Activated B cell treated with CpG ODN at 0.5 μM for 24 hours (primary cell): ENCODE measurements at regions not wholly inside any gene's neighbourhood (a gene's known extent, or its start where the extent isn't known, plus 50 kb on each side); places are given as distances from the start of the nearest gene placed in this dataset.

Experiments used
- ATAC-seq: fragments of 200-7000 bp; cut with Tn5 transposase; one replicate; pipeline ENCODE4 v1.10.0; 2021; ENCODE audit warnings: low read depth, mild to moderate bottlenecking, moderate library complexity
- CTCF ChIA-PET: fragments of 350-600 bp; sonication (Branson Sonifier 250); formaldehyde crosslinking; loops from one replicate; lab custom pipeline; 2021; ENCODE audit warnings: antibody characterized with exemption; lab: Charles Lee
- POLR2A ChIA-PET: fragments of 350-600 bp; sonication (Branson Sonifier 250); formaldehyde crosslinking; loops from one replicate; lab custom pipeline; 2021; ENCODE audit warnings: antibody characterized with exemption; lab: Charles Lee
- DNase-seq: peaks from one replicate; pipeline ENCODE4 v3.0.0; 2022
- H3K27ac Mint-ChIP-seq: one replicate; pipeline ENCODE4 v1.8.0; 2020; ENCODE audit warnings: mixed read lengths
- H3K27me3 Mint-ChIP-seq: one replicate; pipeline ENCODE4 v1.8.0; 2021; ENCODE audit warnings: mixed read lengths
- H3K36me3 Mint-ChIP-seq: one replicate; pipeline ENCODE4 v1.8.0; 2021; ENCODE audit warnings: low read depth, mixed read lengths
- H3K4me1 Mint-ChIP-seq: one replicate; pipeline ENCODE4 v1.8.0; 2021; ENCODE audit warnings: mixed read lengths
- H3K4me3 Mint-ChIP-seq: one replicate; pipeline ENCODE4 v1.8.0; 2020; ENCODE audit warnings: mild to moderate bottlenecking, mixed read lengths
- H3K9me3 Mint-ChIP-seq: one replicate; pipeline ENCODE4 v1.8.0; 2020; ENCODE audit warnings: mixed read lengths
- CTCF ChIP-seq: fragments of 200-600 bp; IDR thresholded peaks from one replicate; pipeline ENCODE4 v1.8.0; 2022; ENCODE audit warnings: antibody characterized with exemption, mild to moderate bottlenecking
- intact Hi-C: fragments of 100-400 bp; cut with micrococcal nuclease; formaldehyde crosslinking; loops from one replicate; pipeline ENCODE4 v1.15.1; 2024

GRCh38 chrX:45454290-45454689 lies 253.6 kb upstream of the DIPK2B start:
- H3K4me1 Mint-ChIP-seq: no peaks in the 10 kb centered on the region
- no peaks in the 10 kb centered on the region for H3K36me3 Mint-ChIP-seq
- H3K27ac Mint-ChIP-seq: no peak overlapping the region
- H3K4me3 Mint-ChIP-seq: no peak overlapping the region
- H3K27me3 Mint-ChIP-seq: peaks cover 8% of the 10 kb centered on the region
- no peaks in the 10 kb centered on the region for H3K9me3 Mint-ChIP-seq
- intact Hi-C loops: no loop called here
- DNase-seq (no peak), ATAC-seq (no peak)
- ChIA-PET CTCF (no interaction called here), POLR2A (no interaction called here)
- TF ChIP-seq CTCF: no peak

GRCh38 chrX:45449982-45450381 lies 249.3 kb upstream of the DIPK2B start:
- peaks cover 10% of the 10 kb centered on the region for H3K27me3 Mint-ChIP-seq
- ChIA-PET CTCF (no interaction called here), POLR2A (no interaction called here)
- no peak overlapping the region for H3K4me3 Mint-ChIP-seq
- H3K9me3 Mint-ChIP-seq: no peaks in the 10 kb centered on the region
- no peak overlapping the region for H3K27ac Mint-ChIP-seq
- no peak for TF ChIP-seq CTCF
- no peaks in the 10 kb centered on the region for H3K36me3 Mint-ChIP-seq
- ATAC-seq: no peak
- peaks cover 2% of the 10 kb centered on the region for H3K4me1 Mint-ChIP-seq
- no peak for DNase-seq
- intact Hi-C loops: no loop called here

- no peak for TF ChIP-seq CTCF
- ATAC-seq: no peak
- intact Hi-C loops: no loop called here
- no peak for DNase-seq
- Mint-ChIP-seq H3K27ac (no peak overlapping the region), H3K36me3 (no peaks in the 10 kb centered on the region), H3K27me3 (peaks cover 10% of the 10 kb centered on the region), H3K4me1 (peaks cover 2% of the 10 kb centered on the region), H3K4me3 (no peak overlapping the region), H3K9me3 (no peaks in the 10 kb centered on the region)
- ChIA-PET CTCF (no interaction called here), POLR2A (no interaction called here)
Measured at GRCh38 chrX:45447995-45448394, 247.3 kb upstream of the DIPK2B start.

- Mint-ChIP-seq H3K9me3 (no peaks in the 10 kb centered on the region), H3K4me3 (no peak overlapping the region), H3K27ac (no peak overlapping the region), H3K36me3 (no peaks in the 10 kb centered on the region), H3K4me1 (peaks cover 2% of the 10 kb centered on the region), H3K27me3 (peaks cover 10% of the 10 kb centered on the region)
- intact Hi-C loops: no loop called here
- ATAC-seq: no peak
- ChIA-PET CTCF (no interaction called here), POLR2A (no interaction called here)
- no peak for TF ChIP-seq CTCF
- DNase-seq: no peak
Measured at GRCh38 chrX:45447331-45447730, 246.7 kb upstream of the DIPK2B start.

GRCh38 chrX:45445745-45446412 lies 245.2 kb upstream of the DIPK2B start:
- Mint-ChIP-seq H3K9me3 (no peaks in the 10 kb centered on the region), H3K4me1 (peaks cover 2% of the 10 kb centered on the region), H3K27me3 (peaks cover 7% of the 10 kb centered on the region), H3K4me3 (no peak overlapping the region), H3K27ac (no peak overlapping the region), H3K36me3 (no peaks in the 10 kb centered on the region)
- CTCF ChIA-PET: no interaction called here
- no peak for TF ChIP-seq CTCF
- intact Hi-C loops: no loop called here
- no peak for DNase-seq
- peak; percentile 28 for ATAC-seq
- POLR2A ChIA-PET: no interaction called here
